Stimulated activated CD8-positive, alpha-beta memory T cell treated with anti-CD3 and anti-CD28 coated beads, Interleukin-4, amount 100 ng/mL, for 24 hours (primary cell): ENCODE measurements at regions not wholly inside any gene's neighbourhood (a gene's known extent, or its start where the extent isn't known, plus 50 kb on each side); places are given as distances from the start of the nearest gene placed in this dataset.

ENCODE experiments used
- DNase-seq: peaks from one replicate; pipeline ENCODE4 v3.0.0-alpha.2; 2020; ENCODE audit warnings: low read depth

GRCh38 chr10:128855618-128856428 lies 611.2 kb upstream of the MGMT start:
- DNase-seq, result no peak

DNA sequence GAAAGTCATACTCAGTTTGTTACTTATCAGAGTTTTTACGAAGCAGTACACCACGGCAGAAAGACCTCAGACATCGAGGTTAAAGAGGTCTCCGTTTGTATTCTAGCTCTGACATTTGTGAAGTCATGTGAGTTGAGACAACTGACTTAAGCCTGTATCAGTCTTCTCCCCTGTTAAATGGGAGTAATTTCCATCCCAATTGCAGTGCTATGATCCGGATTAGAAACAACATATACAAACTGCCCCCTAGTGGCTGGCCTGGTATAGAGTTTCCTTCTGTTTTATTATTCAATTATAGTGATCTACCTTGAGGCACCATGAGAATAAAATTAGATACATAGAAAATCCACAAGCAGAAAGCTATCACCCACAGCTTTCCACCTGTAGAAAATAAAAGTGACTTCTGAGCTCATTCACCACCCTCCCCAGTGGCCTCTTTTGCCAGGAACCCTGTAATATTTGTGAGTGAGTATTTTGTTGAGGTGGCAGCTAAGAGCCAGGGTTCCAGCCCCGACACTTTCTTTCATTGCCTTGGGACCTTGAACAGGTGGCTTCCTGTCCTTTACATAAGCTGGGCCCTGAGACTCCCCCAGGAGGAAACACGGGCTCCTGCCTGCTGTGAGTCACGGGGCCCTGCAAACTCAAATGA lies 607.2 kb upstream of the MGMT start:
- DNase-seq, result no peak

GRCh38 chr10:128860574-128860973 lies 606.5 kb upstream of the MGMT start:
- no peak for DNase-seq

GRCh38 chr10:128861018-128861901 lies 605.8 kb upstream of the MGMT start:
- no peak for DNase-seq

- DNase-seq, result no peak
These were observed 603.6 kb upstream of the MGMT start for GRCh38 chr10:128863411-128863810.

GRCh38 chr10:128863823-128864405 lies 603.1 kb upstream of the MGMT start:
- DNase-seq, result no peak

GRCh38 chr10:128864554-128865295 lies 602.3 kb upstream of the MGMT start:
- DNase-seq, result no peak

GRCh38 chr10:128865436-128866195 lies 601.4 kb upstream of the MGMT start:
- DNase-seq, result no peak

DNA sequence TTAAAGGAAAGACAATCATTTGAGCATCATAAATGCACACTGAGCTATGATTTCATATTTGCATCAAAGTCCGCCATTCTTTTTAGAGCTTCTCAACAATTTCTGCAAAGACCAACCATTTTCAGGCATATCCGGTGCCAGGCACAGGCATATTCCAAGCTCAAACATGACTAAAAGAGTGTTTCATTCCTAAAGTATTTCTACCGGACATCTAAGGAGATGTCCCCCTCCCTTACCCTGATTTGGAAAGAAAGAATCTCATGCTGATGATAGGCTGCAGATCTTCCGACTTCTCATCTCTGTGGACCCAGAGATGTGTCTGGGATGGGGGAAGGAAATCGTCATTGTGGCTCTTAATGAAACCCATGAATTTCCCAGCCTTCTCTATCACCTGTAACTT lies 600.5 kb upstream of the MGMT start:
- no peak for DNase-seq

DNA sequence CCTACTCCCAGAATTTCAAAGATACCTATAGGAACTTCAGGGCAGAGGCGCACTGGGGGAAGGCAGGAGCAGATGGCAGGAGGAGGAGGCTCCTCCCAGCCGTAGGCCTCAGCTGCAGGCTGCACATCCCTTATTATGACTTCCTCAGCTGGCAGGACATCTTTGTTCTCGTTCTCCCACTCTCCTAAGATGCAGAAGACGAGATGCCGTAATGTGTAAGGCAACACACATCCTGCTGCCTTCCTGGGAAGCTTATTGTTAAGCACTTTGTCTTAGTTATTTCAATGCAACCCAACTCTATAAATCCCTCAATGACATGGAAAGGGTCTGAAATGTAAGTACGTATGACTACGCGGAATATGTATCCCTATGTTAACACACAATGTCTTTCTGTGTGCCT lies 599.8 kb upstream of the MGMT start:
- no peak for DNase-seq

GRCh38 chr10:128867819-128868218 lies 599.2 kb upstream of the MGMT start:
- DNase-seq, result no peak

- no peak for DNase-seq
These were observed 598.6 kb upstream of the MGMT start for GRCh38 chr10:128868481-128868880.

GRCh38 chr10:128869101-128869749 lies 597.8 kb upstream of the MGMT start:
- DNase-seq, result no peak

- DNase-seq, result no peak
These were observed 596.0 kb upstream of the MGMT start for GRCh38 chr10:128870830-128871597.

DNA sequence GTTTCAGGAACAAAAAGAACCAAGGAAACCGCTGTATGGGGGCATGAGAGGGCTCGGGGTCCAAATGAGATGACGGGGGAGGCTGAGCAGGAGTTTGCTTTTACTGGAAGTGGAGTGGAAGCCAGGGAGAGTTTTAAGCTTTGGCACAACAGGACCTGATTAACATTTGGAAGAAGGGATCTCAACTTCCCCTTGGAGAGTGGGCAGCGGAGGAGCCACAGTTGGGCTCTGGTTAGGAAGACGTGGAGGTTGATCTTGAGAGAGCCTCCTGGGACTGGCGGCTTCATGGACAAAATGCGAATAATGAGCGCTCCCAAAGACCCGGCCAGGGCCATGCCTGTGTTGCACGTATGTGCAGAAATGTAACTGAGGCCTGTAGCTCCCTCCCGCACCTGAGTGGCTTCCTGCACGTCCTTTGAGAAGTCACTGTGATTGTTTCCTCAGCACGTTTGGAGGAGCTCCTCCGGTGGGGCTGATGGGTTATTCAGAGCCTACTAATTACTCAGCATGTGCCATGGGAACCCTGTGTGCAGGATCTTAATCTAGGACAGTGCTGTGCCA lies 595.3 kb upstream of the MGMT start:
- no peak for DNase-seq

DNA sequence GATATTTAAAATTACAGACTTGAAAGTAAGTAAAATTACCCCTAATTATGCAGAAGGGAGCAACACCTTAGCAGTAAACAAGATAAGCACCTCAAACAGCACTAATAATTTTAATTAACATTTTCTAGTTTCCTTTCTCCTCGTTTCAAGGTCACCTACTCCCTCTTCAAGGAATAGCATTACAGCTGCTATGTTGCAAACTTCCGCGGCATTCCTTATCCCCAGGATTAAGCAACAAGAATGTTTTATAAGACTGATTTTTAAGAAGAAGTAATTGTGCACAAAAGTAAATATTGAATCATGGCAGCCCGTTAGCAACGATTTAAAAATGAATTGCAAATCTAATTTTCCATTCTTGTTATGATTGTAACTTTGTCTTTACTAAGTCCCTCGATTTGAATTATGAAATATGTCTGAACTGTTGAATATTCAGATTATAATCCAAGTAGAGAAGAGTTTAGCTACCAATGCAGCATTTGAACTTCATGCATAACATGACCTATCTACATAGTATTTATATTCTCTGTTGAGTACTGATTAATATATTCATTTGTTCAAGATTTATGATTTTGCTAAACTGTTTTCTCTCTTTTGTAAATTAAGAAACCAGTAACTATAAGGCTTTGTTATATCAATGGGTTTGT lies 593.5 kb upstream of the MGMT start:
- no peak for DNase-seq

DNA sequence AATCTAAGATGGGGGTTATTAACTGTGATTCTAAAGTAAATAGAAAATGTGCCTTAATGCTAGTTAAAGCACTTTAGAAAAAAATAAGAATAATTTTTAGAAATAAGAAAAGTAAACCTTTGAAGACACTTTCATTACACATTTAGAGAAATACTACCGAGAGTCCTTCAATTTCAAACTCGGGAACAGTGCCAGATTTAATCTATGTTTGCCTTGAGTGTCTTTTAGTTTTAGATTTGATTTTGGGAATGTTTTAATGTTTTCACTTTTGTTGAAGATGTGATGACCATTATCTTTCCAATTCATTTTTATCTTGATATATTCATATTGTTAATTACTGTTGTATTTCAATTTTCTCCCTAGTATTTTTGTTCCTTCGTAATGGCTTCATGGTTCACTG lies 592.7 kb upstream of the MGMT start:
- no peak for DNase-seq

DNA sequence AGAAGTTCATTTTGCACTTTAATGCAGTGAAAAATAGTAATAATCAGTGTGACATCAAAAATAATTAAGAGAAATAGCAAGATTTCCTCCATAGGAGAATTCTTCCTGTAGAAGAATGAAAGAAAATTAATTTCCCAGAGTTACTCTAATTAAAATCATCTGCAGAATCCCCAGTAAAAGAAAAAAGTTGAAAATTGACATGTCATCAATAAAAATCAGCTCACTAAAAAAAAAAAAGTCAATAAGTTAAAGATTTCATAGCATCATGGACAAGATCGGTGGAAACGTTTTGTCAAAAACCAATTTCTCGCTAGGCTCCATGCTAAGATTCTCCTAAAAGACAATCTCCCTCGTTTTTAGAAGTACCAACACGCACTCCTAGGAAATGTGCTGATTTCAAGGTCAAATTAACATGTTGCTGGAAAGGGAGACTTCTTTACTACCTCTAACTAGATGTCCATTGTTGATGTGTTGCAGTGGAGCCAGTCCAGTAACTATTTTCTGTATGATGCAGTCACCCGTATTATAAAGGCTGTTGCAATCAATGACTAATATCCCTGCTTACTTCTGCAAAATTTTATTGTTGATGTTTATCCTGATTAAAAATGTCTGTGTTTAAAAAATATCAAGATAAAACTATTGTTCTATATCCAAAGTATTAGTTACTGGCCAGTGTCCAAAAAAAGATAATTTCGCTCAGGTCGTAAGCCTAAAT lies 591.9 kb upstream of the MGMT start:
- no peak for DNase-seq
